Thyroid gland (tissue), 4 donors: ENCODE measurements at regions not wholly inside any gene's neighbourhood (a gene's known extent, or its start where the extent isn't known, plus 50 kb on each side); places are given as distances from the start of the nearest gene placed in this dataset.

Experiments
- DNase-seq, 2 donors: peaks; one replicate each; pipeline ENCODE4 v3.0.0-alpha.2; 2019
- H3K27ac ChIP-seq, 3 donors: fragments of 200-600 bp; sonication (generic); 1 replicate in 2 of 3; 2 replicates in 1 of 3; pipeline ENCODE4 v1.5.1; 2016 to 2019; ENCODE audit warnings: mild to moderate bottlenecking in 1 of 3, moderate library complexity in 1 of 3
- H3K27me3 ChIP-seq: fragments of 200-600 bp; sonication (generic); one replicate; pipeline ENCODE4 v1.5.1; 2019
- H3K36me3 ChIP-seq, 2 donors: fragments of 200-600 bp; sonication (generic); one replicate each; pipeline ENCODE4 v1.5.1; 2016 to 2019
- H3K4me1 ChIP-seq, 2 donors: fragments of 200-600 bp; sonication (generic); one replicate each; pipeline ENCODE4 v1.5.1; 2017 to 2019
- H3K4me3 ChIP-seq, 3 donors: fragments of 200-600 bp; sonication (generic); replicated peaks in 1 of 3; 1 replicate in 2 of 3; 2 replicates in 1 of 3; pipeline ENCODE4 v1.5.1; 2016; ENCODE audit warnings: mild to moderate bottlenecking in 1 of 3
- H3K9me3 ChIP-seq: fragments of 200-600 bp; sonication (generic); one replicate; pipeline ENCODE4 v1.5.1; 2017
- POLR2A ChIP-seq, 2 donors: fragments of 450-650 bp; IDR thresholded peaks; one replicate each; pipeline ENCODE4 v1.6.1; 2017; ENCODE audit warnings: antibody characterized with exemption in 2 of 2, mild to moderate bottlenecking in 2 of 2, moderate library complexity in 1 of 2
- WGBS, 2 donors: methylation state at CpG; one replicate each; pipeline ENCODE4 v1.1.5; 2017; 5-methylcytosine and 5-hydroxymethylcytosine counted together
- intact Hi-C: fragments of 100-400 bp; cut with DNase I; formaldehyde crosslinking; loops from one replicate; pipeline ENCODE4 v1.15.1; 2023
- TF ChIP-seq, protein P1 (sequence below), 6 experiments: fragments of 200-600 bp in 3 of 6; fragments of 450-650 bp in 3 of 6; sonication (generic) in 3 of 6; IDR thresholded peaks; one replicate each; pipeline ENCODE4 v1.5.1; 2016 to 2019; ENCODE audit warnings: antibody characterized with exemption in 6 of 6, mild to moderate bottlenecking in 2 of 6, inconsistent platforms in 1 of 6, moderate library complexity in 1 of 6

- no peak for DNase-seq
- no peak overlapping the region for H3K27ac ChIP-seq
- WGBS, 2 donors: 86 to 87% methylated on average over 4 of the region's 4 CpGs
- TF ChIP-seq, protein P1, sequence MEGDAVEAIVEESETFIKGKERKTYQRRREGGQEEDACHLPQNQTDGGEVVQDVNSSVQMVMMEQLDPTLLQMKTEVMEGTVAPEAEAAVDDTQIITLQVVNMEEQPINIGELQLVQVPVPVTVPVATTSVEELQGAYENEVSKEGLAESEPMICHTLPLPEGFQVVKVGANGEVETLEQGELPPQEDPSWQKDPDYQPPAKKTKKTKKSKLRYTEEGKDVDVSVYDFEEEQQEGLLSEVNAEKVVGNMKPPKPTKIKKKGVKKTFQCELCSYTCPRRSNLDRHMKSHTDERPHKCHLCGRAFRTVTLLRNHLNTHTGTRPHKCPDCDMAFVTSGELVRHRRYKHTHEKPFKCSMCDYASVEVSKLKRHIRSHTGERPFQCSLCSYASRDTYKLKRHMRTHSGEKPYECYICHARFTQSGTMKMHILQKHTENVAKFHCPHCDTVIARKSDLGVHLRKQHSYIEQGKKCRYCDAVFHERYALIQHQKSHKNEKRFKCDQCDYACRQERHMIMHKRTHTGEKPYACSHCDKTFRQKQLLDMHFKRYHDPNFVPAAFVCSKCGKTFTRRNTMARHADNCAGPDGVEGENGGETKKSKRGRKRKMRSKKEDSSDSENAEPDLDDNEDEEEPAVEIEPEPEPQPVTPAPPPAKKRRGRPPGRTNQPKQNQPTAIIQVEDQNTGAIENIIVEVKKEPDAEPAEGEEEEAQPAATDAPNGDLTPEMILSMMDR (IDR thresholded peaks at IDR 0.05): no peak
- no peak for TF ChIP-seq POLR2A (IDR thresholded peaks at IDR 0.05)
- H3K4me3 ChIP-seq: no peak overlapping the region
- no peaks in the 10 kb centered on the region for H3K27me3 ChIP-seq
- intact Hi-C loops: no loop called here
- no peaks in the 10 kb centered on the region for H3K4me1 ChIP-seq
- no peaks in the 10 kb centered on the region for H3K36me3 ChIP-seq
- no peaks in the 10 kb centered on the region for H3K9me3 ChIP-seq
Measured at GRCh38 chr5:173443971-173444370, 115.8 kb upstream of the STC2 start.

GRCh38 chr5:173441053-173441628 lies 112.9 kb upstream of the STC2 start:
- intact Hi-C loops: no loop called here
- H3K4me3 ChIP-seq: no peak overlapping the region
- no peaks in the 10 kb centered on the region for H3K36me3 ChIP-seq
- H3K27ac ChIP-seq: no peak overlapping the region
- WGBS, 2 donors: 84 to 87% methylated on average over 4 of the region's 4 CpGs
- peaks cover 0 to 9% of the 10 kb centered on the region in 2 donors for H3K4me1 ChIP-seq
- H3K27me3 ChIP-seq: no peaks in the 10 kb centered on the region
- no peaks in the 10 kb centered on the region for H3K9me3 ChIP-seq
- no peak for TF ChIP-seq POLR2A (IDR thresholded peaks at IDR 0.05)
- TF ChIP-seq, protein P1 (IDR thresholded peaks at IDR 0.05): no peak
- no peak for DNase-seq

DNA sequence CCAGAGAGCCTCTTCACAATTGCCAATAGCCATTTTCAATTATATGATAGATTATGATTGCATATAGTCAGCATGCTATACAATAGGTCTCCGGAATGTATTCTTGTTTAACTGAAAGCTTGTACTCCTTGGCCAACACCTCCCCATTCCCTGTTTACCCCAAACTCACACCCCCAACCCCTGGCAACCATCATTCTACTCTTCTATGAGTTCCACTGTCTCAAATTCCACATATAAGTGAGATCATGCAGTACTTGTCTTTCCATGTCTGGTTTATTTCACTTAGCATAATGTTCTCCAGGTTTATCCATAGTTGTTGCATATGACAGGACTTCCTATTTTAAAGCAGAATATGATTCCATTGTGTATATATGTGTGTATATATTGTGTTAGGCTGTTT lies 110.7 kb upstream of the STC2 start:
- TF ChIP-seq, protein P1 (IDR thresholded peaks at IDR 0.05): no peak
- no peak for TF ChIP-seq POLR2A (IDR thresholded peaks at IDR 0.05)
- Histone ChIP-seq H3K4me1 (peaks cover 0 to 9% of the 10 kb centered on the region in 2 donors), H3K27me3 (no peaks in the 10 kb centered on the region), H3K9me3 (no peaks in the 10 kb centered on the region), H3K4me3 (no peak overlapping the region), H3K36me3 (no peaks in the 10 kb centered on the region), H3K27ac (no peak overlapping the region)
- intact Hi-C loops: no loop called here
- WGBS, 2 donors: 82 to 93% methylated on average over 1 of the region's 1 CpG
- no peak for DNase-seq

DNA sequence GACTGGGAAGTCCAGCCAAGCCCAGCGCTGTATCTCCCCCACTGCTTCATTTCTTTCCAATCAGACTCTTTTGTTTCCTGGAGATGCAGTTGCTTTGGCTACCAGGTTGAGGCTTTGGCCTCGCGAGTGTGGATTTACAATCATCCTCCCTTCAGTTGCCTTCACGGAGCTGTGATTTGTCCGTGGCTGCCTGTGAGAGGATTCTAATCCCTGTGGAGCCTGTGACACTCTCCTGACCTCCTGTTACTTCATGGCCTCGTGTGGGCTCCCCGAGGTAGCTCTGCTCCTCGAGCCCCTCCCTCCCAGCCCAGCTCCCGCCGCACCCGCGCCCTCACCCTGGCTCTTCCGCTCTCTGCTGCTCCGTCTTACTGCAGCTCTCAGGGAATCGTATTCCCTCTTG lies 107.2 kb upstream of the STC2 start:
- WGBS, 2 donors: 52 to 58% methylated on average over 15 of the region's 15 CpGs
- Histone ChIP-seq H3K4me1 (peaks cover 0 to 9% of the 10 kb centered on the region in 2 donors), H3K27me3 (no peaks in the 10 kb centered on the region), H3K27ac (no peak overlapping the region), H3K9me3 (no peaks in the 10 kb centered on the region), H3K4me3 (no peak overlapping the region), H3K36me3 (no peaks in the 10 kb centered on the region)
- intact Hi-C loops: no loop called here
- no peak for TF ChIP-seq POLR2A (IDR thresholded peaks at IDR 0.05)
- TF ChIP-seq, protein P1 (IDR thresholded peaks at IDR 0.05): no peak
- DNase-seq: no peak

GRCh38 chr5:173434270-173434669 lies 106.1 kb upstream of the STC2 start:
- Histone ChIP-seq H3K9me3 (no peaks in the 10 kb centered on the region), H3K27ac (no peak overlapping the region), H3K27me3 (no peaks in the 10 kb centered on the region), H3K36me3 (no peaks in the 10 kb centered on the region), H3K4me1 (peaks cover 0 to 9% of the 10 kb centered on the region in 2 donors), H3K4me3 (no peak overlapping the region)
- intact Hi-C loops: no loop called here
- 90 to 91% methylated on average over 5 of the region's 5 CpGs for WGBS, 2 donors
- DNase-seq: no peak
- no peak for TF ChIP-seq POLR2A (IDR thresholded peaks at IDR 0.05)
- TF ChIP-seq, protein P1 (IDR thresholded peaks at IDR 0.05): no peak
